PFSK-1 (cell line): ENCODE measurements at regions not wholly inside any gene's neighbourhood (a gene's known extent, or its start where the extent isn't known, plus 50 kb on each side); places are given as distances from the start of the nearest gene placed in this dataset.

ENCODE experiments used
- FOXP2 ChIP-seq: optimal IDR thresholded peaks from 2 replicates; pipeline ENCODE3; 2011; ENCODE audit warnings: borderline replicate concordance, control low read depth, inconsistent platforms; ENCODE audit not compliant: insufficient read depth; ENCODE audit errors: extremely low read length, extremely low read depth
- POLR2AphosphoS5 ChIP-seq: IDR thresholded peaks from 2 replicates; pipeline ENCODE4 v1.6.1; 2012; ENCODE audit warnings: low read depth, mild to moderate bottlenecking, control low read depth, low read length, moderate library complexity
- REST ChIP-seq, 2 experiments: IDR thresholded peaks; 2 replicates each; pipeline versions ENCODE4 v1.6.1 to v1.8.0; 2011 to 2012; ENCODE audit warnings: low read depth in 2 of 2, low read length in 2 of 2, control low read depth in 1 of 2, inconsistent platforms in 1 of 2, mild to moderate bottlenecking in 1 of 2, moderate library complexity in 1 of 2; ENCODE audit not compliant: insufficient read depth in 1 of 2
- SIN3A ChIP-seq: IDR thresholded peaks from 2 replicates; pipeline ENCODE4 v1.6.1; 2012; ENCODE audit warnings: mild to moderate bottlenecking, low read length, moderate library complexity, borderline replicate concordance; ENCODE audit not compliant: insufficient read depth
- TAF1 ChIP-seq: IDR thresholded peaks from 2 replicates; pipeline ENCODE4 v1.6.1; 2012; ENCODE audit warnings: low read length, control low read depth, borderline replicate concordance; ENCODE audit not compliant: insufficient read depth

DNA sequence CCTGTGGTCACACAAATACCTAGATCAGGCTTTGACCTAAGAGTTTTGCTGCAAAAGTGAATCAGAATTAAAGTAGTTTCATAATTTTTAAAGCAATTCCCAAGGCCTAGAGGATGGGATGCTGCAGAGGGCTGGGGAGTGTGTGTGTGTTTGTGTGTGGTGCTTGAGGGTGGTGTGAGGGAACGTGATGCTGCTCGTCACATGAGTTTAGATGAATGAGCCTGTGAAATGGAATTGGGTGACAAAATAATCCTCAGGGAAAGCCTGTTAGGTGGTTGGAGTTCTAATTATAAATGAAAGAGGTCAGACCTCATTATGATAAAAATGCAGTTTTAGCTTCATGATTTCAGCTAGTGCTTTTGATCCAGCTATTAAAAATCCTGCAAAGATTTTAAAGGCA lies 87.5 kb upstream of the TMEM170B start:
- no peak for TF ChIP-seq POLR2AphosphoS5
- no peak for TF ChIP-seq TAF1

DNA sequence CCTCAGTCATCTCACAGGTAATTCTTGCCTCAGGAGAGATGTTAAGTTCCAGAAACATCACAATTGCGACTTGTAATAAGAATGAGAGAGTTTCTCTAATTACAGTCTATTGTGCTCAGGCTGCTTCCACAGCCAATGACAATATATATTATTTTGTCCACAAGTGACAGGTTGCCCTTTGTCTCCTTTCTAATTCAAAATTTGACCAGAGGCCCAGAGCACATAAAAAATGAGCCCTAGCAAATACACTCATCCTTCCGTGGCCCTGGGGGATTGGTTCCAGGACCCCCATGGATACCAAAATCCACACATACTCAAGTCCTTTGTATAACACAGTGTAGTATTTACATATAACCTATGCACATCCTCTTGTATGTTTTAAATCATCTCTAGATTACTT lies 88.1 kb upstream of the TMEM170B start:
- TF ChIP-seq REST (IDR thresholded peaks at IDR 0.05; ENCODE audit: insufficient read depth in 1 of 2, low read depth in 2 of 2, low read length in 2 of 2) (no peak), SIN3A (no peak), TAF1 (no peak), FOXP2 (no peak), POLR2AphosphoS5 (no peak)

GRCh38 chr6:11448038-11448437 lies 89.5 kb upstream of the TMEM170B start:
- TF ChIP-seq POLR2AphosphoS5 (no peak), REST (IDR thresholded peaks at IDR 0.05; ENCODE audit: insufficient read depth in 1 of 2, low read depth in 2 of 2, low read length in 2 of 2) (no peak), FOXP2 (no peak), TAF1 (no peak)

DNA sequence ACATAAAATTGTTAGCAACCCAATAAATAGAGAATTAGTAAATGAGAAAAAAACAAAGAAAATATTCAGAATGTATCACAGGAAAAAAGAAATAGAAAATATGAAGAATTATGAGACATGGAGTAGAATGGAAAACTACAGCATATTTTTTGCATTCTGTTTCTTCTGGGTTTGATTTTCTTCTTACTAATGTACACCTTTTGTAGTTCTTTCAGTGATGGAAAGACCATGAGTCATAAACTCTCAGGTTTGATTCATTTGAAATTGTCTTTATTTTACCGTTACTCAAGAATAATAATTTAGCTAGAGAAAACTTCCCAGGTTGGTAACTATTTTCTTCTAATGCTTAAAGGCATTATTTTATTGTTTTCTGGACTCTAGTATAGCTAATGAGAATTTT lies 90.3 kb upstream of the TMEM170B start:
- no peak for TF ChIP-seq FOXP2
- no peak for TF ChIP-seq REST (IDR thresholded peaks at IDR 0.05; ENCODE audit: insufficient read depth in 1 of 2, low read depth in 2 of 2, low read length in 2 of 2)
- TF ChIP-seq TAF1 = no peak
- TF ChIP-seq SIN3A = no peak
- TF ChIP-seq POLR2AphosphoS5 = no peak

DNA sequence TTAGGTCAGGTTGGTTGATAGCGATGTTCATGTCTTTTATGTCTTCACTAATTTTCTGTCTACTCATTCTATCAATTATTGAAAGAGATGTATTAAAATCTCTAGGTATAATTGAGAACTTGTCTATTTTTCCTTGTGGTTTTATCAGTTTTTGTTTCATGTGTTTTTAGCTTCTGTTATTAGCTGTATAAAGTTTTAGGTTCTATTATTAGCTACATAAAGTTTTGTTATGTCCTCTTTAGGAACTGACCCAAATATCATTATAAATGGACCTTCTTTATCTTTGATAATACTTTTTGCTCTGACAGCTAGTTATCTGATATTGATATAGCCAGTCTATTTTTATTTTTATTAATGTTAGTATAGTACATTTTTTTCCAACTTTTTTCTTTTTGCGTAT lies 92.4 kb upstream of the TMEM170B start:
- TF ChIP-seq POLR2AphosphoS5 (no peak), FOXP2 (no peak), REST (IDR thresholded peaks at IDR 0.05; ENCODE audit: insufficient read depth in 1 of 2, low read depth in 2 of 2, low read length in 2 of 2) (no peak), SIN3A (no peak), TAF1 (no peak)

DNA sequence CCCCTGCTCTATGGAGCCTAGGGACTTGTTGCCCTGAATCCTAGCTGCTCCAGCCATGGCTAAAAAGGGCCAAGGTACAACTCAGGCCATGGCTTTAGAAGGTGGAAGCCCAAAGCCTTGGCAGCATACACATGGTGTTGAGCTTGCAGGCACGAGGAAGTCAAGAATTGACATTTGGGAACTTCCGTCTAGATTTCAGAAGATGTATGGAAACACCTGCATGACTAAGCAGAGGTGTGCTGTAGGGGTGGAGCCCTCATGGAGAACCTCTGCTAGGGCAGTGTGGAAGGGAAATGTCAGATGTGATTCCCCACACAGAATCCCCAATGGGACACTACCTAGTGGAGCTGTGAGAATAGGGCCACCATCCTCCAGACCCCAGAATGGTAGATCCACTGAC lies 95.1 kb upstream of the TMEM170B start:
- TF ChIP-seq FOXP2 (no peak), POLR2AphosphoS5 (no peak), TAF1 (no peak), REST (IDR thresholded peaks at IDR 0.05; ENCODE audit: insufficient read depth in 1 of 2, low read depth in 2 of 2, low read length in 2 of 2) (no peak), SIN3A (no peak)
